Astrocyte of the spinal cord (primary cell): ENCODE measurements at regions not wholly inside any gene's neighbourhood (a gene's known extent, or its start where the extent isn't known, plus 50 kb on each side); places are given as distances from the start of the nearest gene placed in this dataset.

Experiments
- DNase-seq: peaks from one replicate; pipeline ENCODE4 v3.0.0; 2011; ENCODE audit warnings: low read depth, low spot score
- H3K4me3 ChIP-seq: 2 replicates; pipeline ENCODE4 v1.5.1; 2011; ENCODE audit warnings: low read depth, mild to moderate bottlenecking, low read length, moderate library complexity
- CTCF ChIP-seq: IDR thresholded peaks from 2 replicates; pipeline ENCODE4 v1.5.1; 2012; ENCODE audit warnings: low read depth, mild to moderate bottlenecking, low read length, inconsistent platforms
- in situ Hi-C: cut with HindIII; loops from 2 replicates; pipeline ENCODE4 v1.10.0; 2017; ENCODE audit warnings: low sequenced_read_pairs

GRCh38 chr2:174690026-174690425 lies 74.2 kb downstream of the CHRNA1 start:
- no peak overlapping the region for H3K4me3 ChIP-seq
- DNase-seq: no peak
- TF ChIP-seq CTCF: no peak
- in situ Hi-C loops: no loop called here

GRCh38 chr2:174688079-174688478 lies 76.2 kb downstream of the CHRNA1 start:
- in situ Hi-C loops: no loop called here
- DNase-seq: peak; percentile 55
- peak; percentile 20 for TF ChIP-seq CTCF
- no peak overlapping the region for H3K4me3 ChIP-seq

GRCh38 chr2:174686430-174686829 lies 77.8 kb downstream of the CHRNA1 start:
- no peak overlapping the region for H3K4me3 ChIP-seq
- in situ Hi-C loops: no loop called here
- TF ChIP-seq CTCF: no peak
- no peak for DNase-seq

- DNase-seq: peak; percentile 62
- in situ Hi-C loops: no loop called here
- peak overlapping the region; percentile 67 for H3K4me3 ChIP-seq
- TF ChIP-seq CTCF: peak; percentile 28
These were observed 80.9 kb downstream of the CHRNA1 start for GRCh38 chr2:174683392-174683759.

GRCh38 chr2:174682578-174683391 lies 81.5 kb downstream of the CHRNA1 start:
- no peak for TF ChIP-seq CTCF
- peak; percentile 58 for DNase-seq
- in situ Hi-C loops: no loop called here
- H3K4me3 ChIP-seq: peak overlapping the region; percentile 67

GRCh38 chr2:174682007-174682577 lies 82.2 kb downstream of the CHRNA1 start:
- peak; percentile 29 for DNase-seq
- TF ChIP-seq CTCF: no peak
- H3K4me3 ChIP-seq: peak overlapping the region; percentile 67
- in situ Hi-C loops: no loop called here
